NCI-H2171 treated with DMSO at 0.1 percent for 48 hours (cell line): ENCODE measurements at regions not wholly inside any gene's neighbourhood (a gene's known extent, or its start where the extent isn't known, plus 50 kb on each side); places are given as distances from the start of the nearest gene placed in this dataset.

Experiments used
- DNase-seq: peaks from one replicate; lab custom pipeline; 2025; lab: John Stamatoyannopoulos, UW

DNA sequence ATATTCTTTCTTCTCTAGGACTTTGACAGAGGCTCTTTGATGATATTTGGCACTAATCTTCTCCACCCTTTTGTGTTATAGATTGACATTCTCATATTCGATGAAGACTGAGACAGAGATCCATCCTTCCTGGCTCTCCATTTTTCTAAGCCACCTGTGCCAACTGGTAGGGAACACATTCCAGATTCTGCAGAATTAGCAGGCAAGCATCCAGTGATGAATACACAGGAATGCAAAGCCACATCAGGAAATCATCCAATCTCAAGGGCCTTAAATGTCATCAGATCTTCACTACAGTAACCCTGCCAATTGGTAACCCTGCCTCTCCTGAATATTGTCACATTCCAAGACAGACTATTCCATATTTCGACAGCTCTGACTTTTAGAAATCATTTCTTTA lies 718.4 kb upstream of the API5 start:
- DNase-seq, result no peak

- no peak for DNase-seq
Measured at GRCh38 chr11:42595876-42596275, 715.9 kb upstream of the API5 start.

DNA sequence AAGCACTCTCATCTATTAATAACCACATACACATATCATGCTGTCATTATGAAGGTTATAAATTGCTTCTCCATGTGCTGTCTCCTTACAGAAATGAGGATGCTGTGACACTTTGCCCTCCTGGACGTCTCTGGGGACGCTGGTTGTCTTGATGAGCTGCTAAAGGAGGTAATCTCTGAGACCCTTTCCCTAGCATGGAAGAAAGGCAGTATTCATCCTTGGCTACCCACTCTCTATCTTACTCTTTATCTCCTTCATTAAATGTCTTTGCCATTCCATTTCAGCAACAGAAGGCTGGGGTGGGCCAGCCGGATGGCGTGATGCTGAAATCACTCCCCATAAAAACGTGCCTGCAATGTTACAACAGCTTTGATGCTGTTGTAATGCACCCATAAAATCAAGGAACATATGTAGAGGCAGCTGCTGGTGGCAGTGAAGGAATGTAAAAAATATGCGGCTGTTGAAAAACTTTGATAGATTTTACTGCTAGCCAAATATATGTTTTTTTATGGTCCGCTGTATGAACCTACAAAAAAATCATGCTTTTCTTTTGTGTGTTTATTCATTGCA lies 715.1 kb upstream of the API5 start:
- no peak for DNase-seq

DNA sequence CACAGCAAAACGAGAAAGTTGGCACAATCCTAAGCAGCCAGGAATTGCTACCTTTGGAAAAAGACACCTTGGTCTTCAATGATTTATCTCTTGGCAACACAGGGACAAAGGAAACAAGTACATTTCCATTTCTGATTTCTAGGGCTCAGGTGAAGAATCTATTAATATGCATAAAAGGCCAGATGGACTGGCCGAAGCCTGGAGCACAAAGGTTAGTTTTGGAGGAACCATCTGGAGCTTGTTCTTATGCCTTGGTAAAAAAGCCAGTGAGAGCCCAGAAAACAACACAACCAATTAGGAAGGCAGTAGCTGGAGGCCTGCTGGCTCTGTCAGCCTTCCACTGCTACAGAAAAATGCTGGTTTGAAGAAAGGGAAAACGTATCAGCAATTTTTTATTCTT lies 713.5 kb upstream of the API5 start:
- DNase-seq, result no peak

DNA sequence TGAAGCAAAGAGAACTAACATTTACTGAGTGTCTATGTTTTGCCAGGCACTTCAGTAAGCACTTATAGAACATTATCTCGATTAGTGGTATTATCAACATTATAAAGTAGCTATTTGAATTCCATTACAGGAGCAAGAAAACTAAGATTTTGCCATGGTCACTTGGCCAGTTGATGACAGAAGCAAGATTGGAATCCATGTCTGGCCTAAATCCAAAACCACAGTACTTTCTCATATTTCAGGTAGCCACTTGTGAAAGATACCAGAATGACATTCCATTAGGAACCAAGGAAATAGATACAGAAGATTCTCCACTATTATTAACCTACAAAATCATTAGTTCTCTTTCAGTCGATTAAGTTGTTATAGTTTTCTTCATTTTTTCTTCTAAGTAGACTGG lies 691.0 kb upstream of the API5 start:
- no peak for DNase-seq

DNA sequence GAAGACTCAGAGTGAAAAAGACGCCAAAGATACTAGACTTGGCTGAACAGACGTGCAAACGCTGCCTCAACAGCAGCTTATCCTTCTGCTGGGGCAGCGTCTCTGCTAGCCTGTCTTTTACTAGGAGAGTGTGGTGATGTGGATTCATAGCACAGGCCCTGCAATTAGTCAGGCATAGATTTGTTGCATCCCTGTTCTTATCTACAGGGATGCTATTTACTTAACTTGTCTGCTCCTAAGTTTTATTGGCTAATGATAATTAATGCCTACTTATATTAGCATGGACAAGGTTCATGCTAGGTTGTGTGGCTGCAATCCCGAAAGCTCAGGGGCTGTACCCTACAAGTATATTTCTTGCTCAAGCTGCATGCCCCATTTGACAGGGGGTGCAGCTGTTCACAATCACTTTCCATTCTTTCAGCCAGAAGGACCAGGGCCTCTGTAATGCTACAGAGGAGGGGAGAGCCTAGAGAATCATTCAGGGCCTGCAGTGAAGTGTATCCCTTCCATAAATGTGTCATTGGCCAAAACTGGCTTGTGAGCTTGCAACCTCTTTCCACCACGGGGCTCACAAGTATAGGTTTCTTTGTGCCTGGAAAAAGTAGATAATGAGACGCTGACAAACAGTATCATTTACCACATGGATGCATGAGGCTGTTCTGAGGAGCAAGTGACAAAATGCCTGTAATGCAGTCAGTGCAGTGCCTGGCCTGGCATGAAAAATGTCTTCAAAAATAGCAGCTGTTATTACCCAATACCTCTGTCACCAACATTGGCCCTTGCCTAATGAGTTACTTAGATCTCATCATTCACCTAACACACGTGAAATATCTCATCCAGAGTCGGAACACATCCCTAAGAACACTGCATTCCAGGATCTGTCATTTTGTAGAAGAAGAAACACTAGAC lies 685.8 kb upstream of the API5 start:
- no peak for DNase-seq

- DNase-seq, result peak; percentile 5
Measured at GRCh38 chr11:42631220-42631843, 680.5 kb upstream of the API5 start.

DNA sequence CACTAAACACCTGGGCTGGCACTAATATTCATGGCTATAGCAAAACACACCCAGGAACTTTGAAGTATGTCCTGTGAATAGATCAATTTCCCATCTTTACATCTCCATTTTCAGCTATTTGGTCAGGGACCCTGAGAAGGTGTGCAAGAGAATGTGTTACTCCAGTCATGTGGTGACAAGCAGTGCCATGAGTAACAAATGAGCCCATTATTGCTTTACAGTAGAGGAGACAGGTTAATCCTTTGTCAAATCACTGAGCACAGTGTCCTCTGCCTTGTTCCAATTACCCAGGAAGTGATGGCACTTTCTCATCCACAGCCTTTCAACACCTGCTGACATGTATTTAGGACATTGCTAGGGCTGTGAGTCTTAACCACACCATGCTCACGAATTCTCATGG lies 664.8 kb upstream of the API5 start:
- no peak for DNase-seq

GRCh38 chr11:42647993-42648392 lies 663.8 kb upstream of the API5 start:
- no peak for DNase-seq

GRCh38 chr11:42651621-42652020 lies 660.2 kb upstream of the API5 start:
- no peak for DNase-seq

- no peak for DNase-seq
Measured at GRCh38 chr11:42657169-42657568, 654.6 kb upstream of the API5 start.

GRCh38 chr11:42661942-42662341 lies 649.9 kb upstream of the API5 start:
- DNase-seq, result no peak

GRCh38 chr11:42669248-42669976 lies 642.4 kb upstream of the API5 start:
- DNase-seq, result no peak

DNA sequence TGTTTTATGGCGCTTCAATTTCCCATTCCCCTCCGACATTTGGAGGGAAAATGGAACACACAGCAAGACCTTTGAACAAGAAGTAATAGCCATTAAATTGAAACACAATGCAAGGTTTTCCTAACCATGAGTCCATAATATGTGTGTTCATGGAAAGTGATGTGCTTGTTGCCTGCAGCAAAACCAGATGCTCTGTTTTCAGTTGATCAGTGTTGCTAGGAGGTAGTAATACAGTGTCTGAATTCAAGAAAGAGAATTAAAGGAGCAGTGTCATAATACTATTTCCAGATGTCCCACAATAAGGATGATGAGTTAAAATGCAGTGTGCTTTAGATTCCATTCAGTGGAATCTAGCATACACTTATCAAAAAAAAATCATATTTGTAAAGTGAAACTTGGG lies 637.4 kb upstream of the API5 start:
- DNase-seq, result no peak

DNA sequence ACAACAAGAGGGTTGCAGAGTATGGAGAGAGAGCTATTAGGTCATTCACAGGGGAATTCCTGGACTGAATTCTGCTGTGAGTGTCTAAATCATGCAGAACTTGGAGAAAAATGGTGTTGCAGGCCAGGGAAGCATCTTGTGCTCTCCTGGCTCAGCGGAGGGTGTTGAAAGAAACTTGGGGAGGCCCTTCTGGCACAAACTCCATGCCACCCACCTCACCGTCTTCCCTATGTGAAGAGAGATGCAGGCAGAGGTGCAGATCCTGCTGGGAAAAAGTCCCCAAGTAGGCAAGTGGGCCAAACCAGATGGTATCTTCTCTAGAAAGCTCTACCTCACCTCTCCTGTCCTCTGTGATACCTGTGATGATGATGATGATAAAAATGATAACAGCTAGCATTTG lies 604.3 kb upstream of the API5 start:
- DNase-seq, result no peak

- no peak for DNase-seq
Measured at GRCh38 chr11:42709216-42709615, 602.6 kb upstream of the API5 start.

GRCh38 chr11:42713279-42713678 lies 598.5 kb upstream of the API5 start:
- no peak for DNase-seq

GRCh38 chr11:42713753-42714152 lies 598.0 kb upstream of the API5 start:
- no peak for DNase-seq

DNA sequence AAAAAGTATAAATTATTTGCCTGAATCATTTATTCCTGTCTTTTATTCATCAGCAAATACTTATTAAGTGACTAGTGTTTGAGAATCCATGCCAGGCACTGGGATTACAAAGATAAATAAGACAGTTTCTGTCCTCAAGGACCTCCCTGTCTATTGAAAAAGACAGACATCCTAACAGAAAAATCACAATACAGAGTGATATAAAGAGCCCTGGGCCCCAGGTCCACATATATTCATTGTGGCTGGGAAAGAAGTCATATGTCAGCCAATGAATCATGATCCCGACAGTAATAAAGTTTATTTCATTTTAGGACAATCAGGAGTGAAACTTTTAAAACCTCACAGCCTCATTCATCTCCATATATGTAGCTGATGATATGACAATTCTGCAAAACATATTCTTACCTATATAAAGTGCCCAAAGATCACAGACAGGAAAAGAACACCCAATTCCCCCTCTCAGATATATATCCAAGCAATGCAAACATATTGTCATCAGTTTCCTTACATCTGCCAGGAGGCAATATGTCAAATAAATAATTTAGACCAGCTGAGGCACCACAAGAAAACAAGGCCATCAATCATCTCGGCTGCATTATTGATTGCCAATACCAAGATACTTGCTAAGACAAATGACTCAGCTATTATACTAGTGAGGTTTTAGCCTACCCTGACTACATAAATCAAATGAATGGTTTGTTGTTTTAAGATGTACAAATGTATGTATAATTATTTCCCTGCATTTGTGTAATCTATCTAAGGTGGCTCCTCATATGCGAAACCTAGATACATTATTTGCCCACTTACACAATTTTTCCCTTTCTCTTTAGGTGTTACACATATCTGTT lies 590.9 kb upstream of the API5 start:
- DNase-seq, result no peak

- DNase-seq, result no peak
Measured at GRCh38 chr11:42727879-42728278, 583.9 kb upstream of the API5 start.

GRCh38 chr11:42762348-42762747 lies 549.4 kb upstream of the API5 start:
- no peak for DNase-seq

GRCh38 chr11:42764936-42765335 lies 546.9 kb upstream of the API5 start:
- no peak for DNase-seq
